Activated CD4-positive, alpha-beta memory T cell treated with anti-CD3 and anti-CD28 coated beads for 36 hours (primary cell): ENCODE measurements at regions not wholly inside any gene's neighbourhood (a gene's known extent, or its start where the extent isn't known, plus 50 kb on each side); places are given as distances from the start of the nearest gene placed in this dataset.
"Not testable (repeated sequence)": the region's sequence is repeated elsewhere in the genome, so short reads cannot be mapped to it uniquely, and the experiment has no call there.

Experiments used
- CTCF ChIA-PET: fragments of 350-600 bp; sonication (Branson Sonifier 250); formaldehyde crosslinking; loops from one replicate; lab custom pipeline; 2021; ENCODE audit warnings: antibody characterized with exemption, inconsistent platforms; lab: Charles Lee
- POLR2A ChIA-PET: fragments of 350-600 bp; sonication (Branson Sonifier 250); formaldehyde crosslinking; loops from one replicate; lab custom pipeline; 2021; ENCODE audit warnings: antibody characterized with exemption; lab: Charles Lee
- DNase-seq: peaks from one replicate; pipeline ENCODE4 v3.0.0-alpha.2; 2020
- H3K27ac Mint-ChIP-seq: one replicate; pipeline ENCODE4 v1.8.0; 2021; ENCODE audit warnings: mixed read lengths
- H3K27me3 Mint-ChIP-seq: one replicate; pipeline ENCODE4 v1.8.0; 2021; ENCODE audit warnings: mixed read lengths
- H3K36me3 Mint-ChIP-seq: one replicate; pipeline ENCODE4 v1.8.0; 2021; ENCODE audit warnings: mixed read lengths
- H3K4me1 Mint-ChIP-seq: one replicate; pipeline ENCODE4 v1.8.0; 2021; ENCODE audit warnings: low read depth, mixed read lengths
- H3K4me3 Mint-ChIP-seq: one replicate; pipeline ENCODE4 v1.8.0; 2021; ENCODE audit warnings: mild to moderate bottlenecking, mixed read lengths
- H3K9me3 Mint-ChIP-seq: one replicate; pipeline ENCODE4 v1.8.0; 2021; ENCODE audit warnings: mixed read lengths
- intact Hi-C: fragments of 100-400 bp; cut with micrococcal nuclease; formaldehyde crosslinking; loops from one replicate; pipeline ENCODE4 v1.15.1; 2023

DNA sequence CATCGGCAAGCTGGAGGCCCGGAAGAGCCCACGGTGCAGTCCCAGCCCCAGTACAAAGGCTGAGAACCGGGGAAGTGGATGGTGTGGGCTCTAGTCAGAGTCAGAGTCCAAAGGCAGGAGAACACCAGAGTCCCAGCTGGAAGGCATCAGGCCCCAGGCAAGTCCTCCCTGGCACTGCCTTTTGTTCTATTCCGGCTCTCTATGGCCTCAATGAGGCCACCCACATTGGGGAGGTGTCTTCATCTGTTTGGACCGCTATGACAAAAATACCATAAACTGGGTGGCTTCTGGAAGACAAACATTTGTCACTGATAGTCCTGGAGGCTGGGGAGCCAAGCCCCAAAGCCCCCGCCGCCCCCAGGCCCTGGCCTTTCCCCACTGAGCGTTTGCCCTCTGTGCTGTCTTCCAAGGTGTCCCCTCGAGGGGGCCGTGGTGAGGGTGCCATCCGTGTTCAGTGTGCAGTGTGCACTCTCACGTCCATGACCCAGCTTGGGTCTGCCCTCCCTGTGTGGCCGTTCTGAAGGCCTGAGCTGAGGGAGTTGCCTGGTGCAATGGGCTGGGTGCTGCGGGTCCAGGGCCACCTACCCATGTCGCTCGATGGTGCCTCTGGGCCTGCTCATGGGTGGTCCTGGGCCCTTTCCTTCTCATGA, 99.1 kb upstream of the PPP1R26 start:
- CTCF ChIA-PET: no interaction called here
- Mint-ChIP-seq H3K9me3 (no peaks in the 10 kb centered on the region), H3K27ac (no peak overlapping the region), H3K36me3 (no peaks in the 10 kb centered on the region), H3K27me3 (peaks cover 2% of the 10 kb centered on the region), H3K4me3 (no peak overlapping the region), H3K4me1 (no peaks in the 10 kb centered on the region)
- no peak for DNase-seq
- intact Hi-C loops: no loop called here
- POLR2A ChIA-PET: no interaction called here

DNA sequence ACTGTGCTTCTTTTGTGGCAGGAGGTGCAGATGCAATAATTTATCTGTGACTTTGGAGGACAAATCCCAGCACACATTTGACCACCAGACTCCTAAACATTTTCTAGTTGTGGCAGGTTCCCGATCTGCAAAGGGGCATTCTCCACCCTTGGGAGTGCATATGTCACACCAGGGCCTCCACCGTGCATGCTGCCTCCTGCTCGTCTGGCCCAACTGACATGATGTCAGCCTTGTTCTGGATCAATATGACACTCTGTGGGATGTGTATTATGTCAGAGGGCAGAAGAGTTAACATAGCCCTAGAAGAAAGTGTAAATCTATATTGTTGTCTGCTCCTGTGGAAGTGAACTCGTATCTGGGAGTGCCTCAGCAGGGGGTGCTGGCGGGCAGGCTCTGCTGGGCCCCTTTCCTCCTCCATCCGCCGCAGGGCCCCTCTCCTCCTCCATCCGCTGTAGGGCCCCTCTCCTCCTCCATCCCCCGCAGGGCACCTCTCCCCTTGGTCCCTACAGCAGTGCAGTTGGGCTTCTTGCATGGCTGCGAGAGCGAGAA, 97.7 kb upstream of the PPP1R26 start:
- POLR2A ChIA-PET: no interaction called here
- DNase-seq: no peak
- no peaks in the 10 kb centered on the region for H3K9me3 Mint-ChIP-seq
- CTCF ChIA-PET: no interaction called here
- intact Hi-C loops: no loop called here
- no peaks in the 10 kb centered on the region for H3K4me1 Mint-ChIP-seq
- H3K27ac Mint-ChIP-seq: no peak overlapping the region
- no peaks in the 10 kb centered on the region for H3K36me3 Mint-ChIP-seq
- H3K27me3 Mint-ChIP-seq: peaks cover 2% of the 10 kb centered on the region
- H3K4me3 Mint-ChIP-seq: no peak overlapping the region

DNA sequence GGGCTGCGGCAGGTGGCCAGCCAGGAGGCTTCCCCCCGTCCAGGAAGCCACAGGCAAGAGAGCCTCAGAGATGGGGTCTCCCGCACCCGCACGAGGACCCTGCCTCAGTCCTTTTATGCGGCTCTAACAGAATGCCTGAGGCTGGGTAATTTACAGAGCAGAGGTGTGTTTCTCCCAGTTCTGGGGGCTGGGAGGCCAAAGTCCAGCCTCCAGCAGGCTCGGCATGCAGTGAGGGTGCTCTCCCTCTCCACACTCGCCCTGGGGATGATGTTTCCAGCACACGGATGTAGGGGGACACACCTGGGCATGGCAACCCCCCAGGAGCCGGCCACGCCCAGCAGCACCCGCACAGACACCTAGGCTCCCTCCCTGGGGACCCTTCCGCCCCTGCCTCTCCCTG, 95.4 kb upstream of the PPP1R26 start:
- H3K9me3 Mint-ChIP-seq: no peaks in the 10 kb centered on the region
- no peak overlapping the region for H3K4me3 Mint-ChIP-seq
- CTCF ChIA-PET: no interaction called here

DNA sequence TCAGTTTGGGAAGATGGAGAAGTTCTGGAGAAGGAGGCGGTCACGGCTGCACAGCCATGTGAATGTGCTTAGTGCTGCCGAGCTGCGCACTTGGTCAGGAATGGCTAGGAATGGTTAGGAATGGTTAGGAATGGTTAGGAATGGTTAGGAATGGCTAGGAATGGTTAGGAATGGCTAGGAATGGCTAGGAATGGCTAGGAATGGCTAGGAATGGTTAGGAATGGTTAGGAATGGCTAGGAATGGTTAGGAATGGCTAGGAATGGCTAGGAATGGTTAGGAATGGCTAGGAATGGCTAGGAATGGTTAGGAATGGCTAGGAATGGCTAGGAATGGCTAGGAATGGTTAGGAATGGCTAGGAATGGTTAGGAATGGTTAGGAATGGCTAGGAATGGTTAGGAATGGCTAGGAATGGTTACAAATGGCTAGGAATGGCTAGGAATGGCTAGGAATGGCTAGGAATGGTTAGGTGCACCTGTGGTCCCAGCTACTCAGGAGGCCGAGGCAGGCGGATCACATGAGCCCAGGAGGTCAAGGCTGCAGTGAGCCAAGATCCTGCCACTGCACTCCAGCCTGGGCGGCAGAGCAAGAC, 94.7 kb upstream of the PPP1R26 start:
- H3K36me3 Mint-ChIP-seq, CTCF ChIA-PET, H3K4me1 Mint-ChIP-seq, H3K4me3 Mint-ChIP-seq, H3K27ac Mint-ChIP-seq, POLR2A ChIA-PET, intact Hi-C loops, H3K9me3 Mint-ChIP-seq, H3K27me3 Mint-ChIP-seq, DNase-seq: not testable (repeated sequence)

More for the DNA sequence above, 95.4 kb upstream of the PPP1R26 start:
- Mint-ChIP-seq H3K27me3 (peaks cover 2% of the 10 kb centered on the region), H3K27ac (no peak overlapping the region), H3K4me1 (no peaks in the 10 kb centered on the region), H3K36me3 (no peaks in the 10 kb centered on the region)
- intact Hi-C loops: no loop called here
- POLR2A ChIA-PET: no interaction called here
- no peak for DNase-seq

DNA sequence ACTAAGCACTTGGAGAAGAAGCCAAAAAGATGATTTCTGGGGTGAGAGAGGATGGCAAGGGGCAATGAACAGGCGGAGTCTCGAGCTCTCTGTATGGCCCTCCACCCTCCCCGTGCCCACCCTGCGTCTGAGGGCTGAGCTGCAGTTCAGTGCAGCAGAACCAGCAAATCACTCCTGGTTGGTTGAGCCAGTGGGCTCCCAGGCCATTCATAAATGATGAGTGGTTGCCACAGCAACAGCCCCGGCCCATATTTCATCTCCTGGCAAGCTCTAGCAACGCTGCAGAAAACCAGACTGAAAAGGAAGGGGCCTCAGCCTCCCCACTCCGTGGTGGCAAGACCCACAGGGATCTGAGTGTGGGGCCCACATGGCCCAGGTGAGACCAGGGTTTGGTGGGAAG, 93.8 kb upstream of the PPP1R26 start:
- DNase-seq: no peak
- ChIA-PET POLR2A (no interaction called here), CTCF (no interaction called here)
- Mint-ChIP-seq H3K27me3 (peaks cover 2% of the 10 kb centered on the region), H3K36me3 (no peaks in the 10 kb centered on the region), H3K4me1 (no peaks in the 10 kb centered on the region), H3K9me3 (no peaks in the 10 kb centered on the region), H3K4me3 (no peak overlapping the region), H3K27ac (no peak overlapping the region)
- intact Hi-C loops: no loop called here

- POLR2A ChIA-PET: no interaction called here
- intact Hi-C loops: no loop called here
- H3K36me3 Mint-ChIP-seq: no peaks in the 10 kb centered on the region
- no peak for DNase-seq
- no peaks in the 10 kb centered on the region for H3K27me3 Mint-ChIP-seq
- no peak overlapping the region for H3K27ac Mint-ChIP-seq
- CTCF ChIA-PET: interaction anchor here (1.0 kb wide), 1 partner anchor 25 kb away, joined by 4 read pairs; no protein-coding TSS in a partner anchor
- H3K9me3 Mint-ChIP-seq: no peaks in the 10 kb centered on the region
- no peak overlapping the region for H3K4me3 Mint-ChIP-seq
- H3K4me1 Mint-ChIP-seq: no peaks in the 10 kb centered on the region
Measured at GRCh38 chr9:135387976-135388375, 91.6 kb upstream of the PPP1R26 start.

DNA sequence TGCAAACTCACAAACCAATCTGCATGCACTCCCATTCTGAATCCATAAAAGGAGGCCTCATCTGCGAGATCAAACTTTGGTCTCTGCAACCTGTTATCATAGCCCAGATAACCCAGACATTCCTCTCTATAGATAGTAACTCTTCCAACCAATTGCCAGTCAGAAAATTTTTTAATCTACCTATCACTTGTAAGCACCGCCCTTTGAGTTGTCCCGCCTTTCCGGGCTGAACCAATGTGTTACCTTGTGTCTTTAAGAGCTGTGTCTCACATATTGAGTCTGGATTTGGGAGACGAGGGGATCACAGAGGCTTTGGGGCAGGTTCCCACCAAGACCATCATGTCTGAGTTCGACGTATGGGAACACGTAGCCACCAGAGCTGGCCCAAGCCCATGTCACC, 91.1 kb upstream of the PPP1R26 start:
- no peaks in the 10 kb centered on the region for H3K36me3 Mint-ChIP-seq
- ChIA-PET POLR2A (no interaction called here), CTCF (interaction anchor here (1.0 kb wide), 1 partner anchor 24 kb away, joined by 4 read pairs; no protein-coding TSS in a partner anchor)
- DNase-seq: no peak
- no peak overlapping the region for H3K4me3 Mint-ChIP-seq
- no peak overlapping the region for H3K27ac Mint-ChIP-seq
- no peaks in the 10 kb centered on the region for H3K4me1 Mint-ChIP-seq
- no peaks in the 10 kb centered on the region for H3K27me3 Mint-ChIP-seq
- intact Hi-C loops: no loop called here
- H3K9me3 Mint-ChIP-seq: no peaks in the 10 kb centered on the region

GRCh38 chr9:135391759-135392158, 87.8 kb upstream of the PPP1R26 start:
- H3K4me3 Mint-ChIP-seq: no peak overlapping the region
- H3K4me1 Mint-ChIP-seq: no peaks in the 10 kb centered on the region
- intact Hi-C loops: no loop called here
- POLR2A ChIA-PET: no interaction called here
- peaks cover 3% of the 10 kb centered on the region for H3K9me3 Mint-ChIP-seq
- no peaks in the 10 kb centered on the region for H3K27me3 Mint-ChIP-seq
- H3K36me3 Mint-ChIP-seq: no peaks in the 10 kb centered on the region
- H3K27ac Mint-ChIP-seq: no peak overlapping the region
- no peak for DNase-seq
- CTCF ChIA-PET: no interaction called here

GRCh38 chr9:135392511-135392910, 87.1 kb upstream of the PPP1R26 start:
- H3K4me1 Mint-ChIP-seq: no peaks in the 10 kb centered on the region
- H3K9me3 Mint-ChIP-seq: peaks cover 3% of the 10 kb centered on the region
- DNase-seq: no peak
- H3K27me3 Mint-ChIP-seq: no peaks in the 10 kb centered on the region
- CTCF ChIA-PET: no interaction called here
- no peak overlapping the region for H3K4me3 Mint-ChIP-seq
- intact Hi-C loops: no loop called here
- no peak overlapping the region for H3K27ac Mint-ChIP-seq
- H3K36me3 Mint-ChIP-seq: no peaks in the 10 kb centered on the region
- POLR2A ChIA-PET: no interaction called here

DNA sequence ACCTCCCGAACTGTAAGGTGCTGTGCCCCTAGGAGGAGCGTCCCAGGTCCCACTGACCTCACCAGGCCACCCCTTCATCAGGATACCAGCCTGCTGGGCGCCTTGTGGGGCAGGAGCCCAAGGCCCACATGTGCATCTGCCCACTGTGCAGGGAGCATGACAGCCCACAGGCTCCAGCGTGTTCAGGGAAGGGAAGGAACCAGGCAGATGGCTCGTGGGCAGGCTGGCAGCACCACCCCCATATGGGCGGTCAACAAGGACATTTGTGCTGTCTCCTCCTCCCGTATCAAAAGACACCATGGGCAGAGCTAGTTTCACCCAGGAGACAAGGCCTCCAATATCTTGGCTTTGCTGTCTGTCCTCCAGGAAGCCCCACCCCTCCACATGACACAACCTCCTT, 85.5 kb upstream of the PPP1R26 start:
- ChIA-PET CTCF (no interaction called here), POLR2A (no interaction called here)
- Mint-ChIP-seq H3K27ac (no peak overlapping the region), H3K36me3 (no peaks in the 10 kb centered on the region), H3K27me3 (no peaks in the 10 kb centered on the region), H3K4me3 (no peak overlapping the region), H3K9me3 (peaks cover 3% of the 10 kb centered on the region), H3K4me1 (no peaks in the 10 kb centered on the region)
- intact Hi-C loops: no loop called here
- no peak for DNase-seq

DNA sequence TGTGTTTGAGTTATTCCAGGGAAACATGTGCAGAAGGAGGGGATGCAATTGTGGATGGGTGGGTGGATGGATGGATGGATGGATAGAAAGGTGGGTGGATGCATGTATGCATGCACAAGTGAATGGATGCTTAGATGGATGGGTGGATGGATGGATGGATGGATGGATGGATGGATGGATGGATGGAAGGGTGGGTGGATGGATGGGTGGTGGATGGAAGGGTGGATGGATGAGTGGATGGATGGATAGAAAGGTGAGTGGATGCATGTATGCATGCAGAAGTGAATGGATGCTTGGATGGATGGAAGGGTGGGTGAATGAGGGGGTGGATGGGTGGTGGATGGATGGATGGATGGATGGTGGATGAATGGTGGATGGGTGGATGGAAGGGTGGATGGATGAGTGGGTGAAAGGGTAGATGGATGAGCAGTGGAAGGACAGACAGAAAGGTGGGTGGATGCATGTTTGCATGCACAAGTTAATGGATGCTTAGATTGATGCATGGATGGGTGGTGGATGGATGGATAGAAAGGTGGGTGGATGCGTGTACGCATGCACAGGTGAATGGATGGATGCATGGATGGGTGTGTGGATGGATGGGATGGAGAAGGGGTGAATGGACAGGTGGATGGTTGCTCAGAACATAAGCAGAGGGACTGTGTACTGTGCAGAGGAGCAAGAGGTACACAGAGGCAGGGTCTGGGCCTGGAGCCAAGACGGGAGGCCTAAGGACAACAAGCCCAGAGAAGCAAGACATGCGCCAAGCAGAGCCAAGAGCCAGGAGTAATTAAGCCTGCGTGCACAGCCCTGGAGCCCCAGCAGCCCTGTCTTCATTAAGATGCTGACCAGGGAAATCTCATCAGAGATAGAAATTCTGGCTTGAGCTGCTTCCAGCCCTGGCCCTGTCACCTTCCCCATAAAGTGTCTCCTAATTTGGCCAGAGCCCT, 84.6 kb upstream of the PPP1R26 start:
- intact Hi-C loops: no loop called here
- no peak overlapping the region for H3K27ac Mint-ChIP-seq
- POLR2A ChIA-PET: no interaction called here
- H3K4me3 Mint-ChIP-seq: no peak overlapping the region
- no peaks in the 10 kb centered on the region for H3K4me1 Mint-ChIP-seq
- CTCF ChIA-PET: no interaction called here
- H3K27me3 Mint-ChIP-seq: no peaks in the 10 kb centered on the region
- DNase-seq: no peak
- no peaks in the 10 kb centered on the region for H3K36me3 Mint-ChIP-seq
- H3K9me3 Mint-ChIP-seq: peaks cover 3% of the 10 kb centered on the region

DNA sequence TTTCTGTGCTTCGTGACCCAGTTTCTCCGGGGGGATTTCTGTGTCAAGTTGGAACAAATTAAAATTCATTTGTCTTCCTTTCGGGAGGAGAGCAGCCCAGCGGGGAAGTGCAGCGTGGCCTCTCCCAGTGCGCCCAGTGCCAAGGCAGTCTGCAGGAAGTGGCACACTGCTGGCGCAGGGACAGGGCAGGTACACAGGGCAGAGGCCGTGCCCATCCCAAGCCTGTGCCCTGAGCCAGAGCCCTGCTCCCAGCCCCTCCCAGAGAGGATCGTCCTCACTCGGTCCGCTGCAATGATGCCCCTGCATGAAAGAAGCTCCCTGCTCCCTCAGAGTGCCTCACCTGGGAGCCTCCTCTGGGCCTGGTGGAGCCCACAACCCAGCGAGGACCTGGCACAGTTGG, 82.4 kb upstream of the PPP1R26 start:
- H3K9me3 Mint-ChIP-seq: peaks cover 3% of the 10 kb centered on the region
- no peaks in the 10 kb centered on the region for H3K36me3 Mint-ChIP-seq
- no peaks in the 10 kb centered on the region for H3K4me1 Mint-ChIP-seq
- H3K27ac Mint-ChIP-seq: no peak overlapping the region
- no peaks in the 10 kb centered on the region for H3K27me3 Mint-ChIP-seq
- H3K4me3 Mint-ChIP-seq: no peak overlapping the region
- ChIA-PET CTCF (no interaction called here), POLR2A (no interaction called here)
- intact Hi-C loops: no loop called here
- no peak for DNase-seq
